ENCODE measurements at regions not wholly inside any gene's neighbourhood (a gene's known extent, or its start where the extent isn't known, plus 50 kb on each side); places are given as distances from the start of the nearest gene placed in this dataset.

DNA sequence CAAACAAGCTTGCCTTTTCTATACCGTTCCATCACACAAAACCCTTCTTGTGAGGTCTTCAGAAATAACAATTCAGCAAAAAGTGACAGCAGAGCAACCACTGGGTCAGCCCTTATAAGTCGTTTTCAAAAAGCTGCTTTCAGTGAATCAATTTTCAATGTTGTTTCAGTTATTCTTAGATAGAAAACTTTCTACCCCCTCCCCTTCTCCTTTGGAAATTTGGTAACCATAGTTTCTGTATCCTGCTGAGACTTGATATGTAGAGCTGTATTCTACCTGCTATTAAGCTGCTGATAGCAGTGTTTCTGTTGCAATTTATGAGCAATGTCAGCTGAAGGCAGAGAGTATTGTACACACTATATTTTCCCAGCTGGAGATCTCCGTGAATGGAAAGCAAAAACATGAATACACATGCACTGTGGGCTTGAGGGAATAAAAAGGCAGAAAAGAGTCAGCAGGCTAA, 75.7 kb downstream of the ZNF608 start:
- TF ChIP-seq GATA2 (IDR thresholded peaks at IDR 0.05; ENCODE audit: low read depth, low read length), result no peak
- TF ChIP-seq GATA3 (IDR thresholded peaks at IDR 0.05; ENCODE audit: low read depth, low read length), result no peak

- no peak for TF ChIP-seq GATA3 (IDR thresholded peaks at IDR 0.05; ENCODE audit: low read depth, low read length)
- TF ChIP-seq GATA2 (IDR thresholded peaks at IDR 0.05; ENCODE audit: low read depth, low read length), result no peak
These were observed 76.3 kb downstream of the ZNF608 start for GRCh38 chr5:124669956-124670721.

DNA sequence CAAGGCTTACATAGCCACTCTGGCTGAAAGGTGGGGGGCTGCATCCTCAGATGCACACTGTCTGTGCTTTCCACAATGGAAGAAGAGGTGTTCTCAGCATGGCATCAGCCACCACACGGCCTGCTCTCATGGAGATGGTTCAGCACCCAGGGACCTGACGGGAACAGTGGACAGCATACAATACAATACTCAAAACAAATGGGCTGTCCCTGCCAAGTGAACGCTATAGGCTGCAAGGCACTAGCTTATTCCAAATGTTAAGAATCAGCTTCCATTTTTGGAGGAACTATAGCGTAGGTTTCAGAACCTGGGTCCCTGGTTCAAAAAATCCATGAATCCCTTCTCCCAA, 77.2 kb downstream of the ZNF608 start:
- no peak for TF ChIP-seq GATA2 (IDR thresholded peaks at IDR 0.05; ENCODE audit: low read depth, low read length)
- TF ChIP-seq GATA3 (IDR thresholded peaks at IDR 0.05; ENCODE audit: low read depth, low read length), result no peak

GRCh38 chr5:124668353-124669299, 77.8 kb downstream of the ZNF608 start:
- TF ChIP-seq GATA3 (IDR thresholded peaks at IDR 0.05; ENCODE audit: low read depth, low read length) (no peak), GATA2 (IDR thresholded peaks at IDR 0.05; ENCODE audit: low read depth, low read length) (no peak)

- TF ChIP-seq GATA2 (IDR thresholded peaks at IDR 0.05; ENCODE audit: low read depth, low read length), result no peak
- no peak for TF ChIP-seq GATA3 (IDR thresholded peaks at IDR 0.05; ENCODE audit: low read depth, low read length)
These were observed 80.8 kb downstream of the ZNF608 start for GRCh38 chr5:124665625-124666024.

GRCh38 chr5:124665035-124665434, 81.4 kb downstream of the ZNF608 start:
- TF ChIP-seq GATA3 (IDR thresholded peaks at IDR 0.05; ENCODE audit: low read depth, low read length) (no peak), GATA2 (IDR thresholded peaks at IDR 0.05; ENCODE audit: low read depth, low read length) (no peak)

DNA sequence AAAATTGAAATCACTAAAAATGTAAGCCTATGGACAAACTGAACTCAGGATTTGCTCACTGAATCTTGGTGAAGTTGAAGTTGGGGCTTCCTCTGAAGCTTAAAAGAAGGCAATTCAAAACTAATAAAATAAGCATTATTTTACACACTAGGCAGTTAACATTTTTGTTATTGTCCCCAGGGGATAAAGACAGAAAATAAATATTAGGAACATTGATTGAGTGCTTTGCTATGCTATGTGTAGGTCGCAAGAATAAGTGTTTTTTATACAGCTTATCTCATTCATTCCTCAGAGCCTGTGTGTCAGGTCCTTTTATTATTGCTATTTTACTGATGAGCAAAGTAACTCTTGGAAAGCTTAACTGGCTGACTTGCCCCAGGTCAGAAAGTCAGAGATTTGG, 82.2 kb downstream of the ZNF608 start:
- no peak for TF ChIP-seq GATA2 (IDR thresholded peaks at IDR 0.05; ENCODE audit: low read depth, low read length)

DNA sequence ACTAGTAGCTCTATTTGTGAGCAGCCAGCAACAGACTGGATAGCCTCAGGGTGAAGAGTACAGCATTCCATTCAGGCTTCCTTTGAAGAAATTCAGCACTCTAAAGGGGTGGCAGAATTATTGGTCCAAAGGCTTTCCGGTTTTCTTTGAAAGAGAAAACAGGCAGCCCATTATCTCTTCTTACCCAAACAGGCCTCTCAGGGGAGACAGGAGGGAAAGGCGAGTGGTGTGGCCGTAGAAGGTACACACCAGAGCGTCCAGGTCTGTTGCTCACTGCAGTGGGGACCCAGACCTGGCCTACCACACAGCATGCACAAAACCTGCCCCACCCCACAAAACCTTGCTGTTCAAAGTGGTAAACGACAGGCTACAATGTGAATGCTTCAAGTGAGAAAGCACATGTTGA, 83.3 kb downstream of the ZNF608 start:
- TF ChIP-seq GATA2 (IDR thresholded peaks at IDR 0.05; ENCODE audit: low read depth, low read length) (no peak), GATA3 (IDR thresholded peaks at IDR 0.05; ENCODE audit: low read depth, low read length) (no peak)

GRCh38 chr5:124662181-124662781, 84.2 kb downstream of the ZNF608 start:
- TF ChIP-seq GATA2 (IDR thresholded peaks at IDR 0.05; ENCODE audit: low read depth, low read length), result no peak
- TF ChIP-seq GATA3 (IDR thresholded peaks at IDR 0.05; ENCODE audit: low read depth, low read length), result no peak

- TF ChIP-seq GATA2 (IDR thresholded peaks at IDR 0.05; ENCODE audit: low read depth, low read length), result peak; percentile 36; the same call in 1 of the 2 replicates
- no peak for TF ChIP-seq GATA3 (IDR thresholded peaks at IDR 0.05; ENCODE audit: low read depth, low read length)
These were observed 84.9 kb downstream of the ZNF608 start for GRCh38 chr5:124661317-124662141.

- TF ChIP-seq GATA2 (IDR thresholded peaks at IDR 0.05; ENCODE audit: low read depth, low read length) (no peak), GATA3 (IDR thresholded peaks at IDR 0.05; ENCODE audit: low read depth, low read length) (no peak)
These were observed 86.0 kb downstream of the ZNF608 start for GRCh38 chr5:124660229-124661093.

DNA sequence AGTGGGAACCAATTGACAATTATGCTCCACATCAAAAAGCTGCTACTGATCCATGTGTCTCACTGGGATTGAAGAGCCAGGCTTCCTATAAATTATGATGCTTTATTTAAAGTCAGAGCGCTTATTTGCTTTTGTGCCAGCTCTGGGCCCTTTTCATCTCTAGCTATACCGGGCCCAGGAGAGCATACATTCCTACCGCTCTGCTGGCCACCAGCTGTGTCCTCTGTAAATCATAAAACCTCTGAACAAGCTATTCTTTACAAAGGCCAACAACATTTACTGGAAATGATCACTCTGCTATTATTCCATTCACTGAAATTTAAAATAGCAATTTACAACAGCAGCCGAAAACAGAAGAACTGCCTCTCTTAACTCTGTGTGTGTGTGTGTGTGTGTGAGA, 86.6 kb downstream of the ZNF608 start:
- TF ChIP-seq GATA3 (IDR thresholded peaks at IDR 0.05; ENCODE audit: low read depth, low read length) (no peak), GATA2 (IDR thresholded peaks at IDR 0.05; ENCODE audit: low read depth, low read length) (no peak)

Data from SH-SY5Y (cell line).